ENCODE measurements at regions not wholly inside any gene's neighbourhood (a gene's known extent, or its start where the extent isn't known, plus 50 kb on each side); places are given as distances from the start of the nearest gene placed in this dataset.

DNA sequence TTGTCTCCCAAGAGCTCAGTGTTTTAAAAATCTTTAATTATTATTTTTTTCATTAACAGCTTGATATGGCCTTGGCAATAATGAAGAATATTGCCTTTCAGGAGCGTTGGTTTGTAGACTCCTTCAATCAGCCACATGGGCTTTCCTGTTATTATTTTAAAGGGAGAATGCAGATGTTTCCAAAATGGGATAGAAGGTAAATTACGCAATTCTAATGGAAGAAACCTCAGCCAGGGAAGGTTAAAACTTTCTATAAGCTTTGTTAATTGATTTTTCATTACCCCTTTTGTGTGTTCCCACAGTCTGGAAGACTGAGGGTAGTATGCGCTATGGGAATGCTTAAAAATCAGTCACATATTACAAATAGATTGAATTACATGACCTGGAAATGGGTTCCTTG, 188.4 kb upstream of the NAV3 start:
- H3K4me3 Mint-ChIP-seq: no peak overlapping the region
- Histone ChIP-seq H2BK120ac (ENCODE audit: low read depth, low read length, poor library complexity, severe bottlenecking) (no peak overlapping the region), H2AK5ac (ENCODE audit: insufficient read length, low read length) (no peak overlapping the region), H3K9me3 (ENCODE audit: control insufficient read depth, low read depth, low read length) (no peaks in the 10 kb centered on the region), H3K23me2 (ENCODE audit: insufficient read length, low read depth, low read length, poor library complexity, severe bottlenecking) (no peaks in the 10 kb centered on the region), H3K4me2 (ENCODE audit: insufficient read depth, insufficient read length, low read length) (no peak overlapping the region), H2AFZ (ENCODE audit: low read length) (no peak overlapping the region), H3K79me1 (ENCODE audit: insufficient read depth, low read depth, low read length, poor library complexity, severe bottlenecking) (no peaks in the 10 kb centered on the region), H4K5ac (ENCODE audit: insufficient read length, low read depth, low read length) (no peak overlapping the region), H2BK12ac (ENCODE audit: insufficient read length, low read depth, low read length) (no peak overlapping the region), H3K18ac (ENCODE audit: insufficient read length, low read depth, low read length) (no peak overlapping the region), H3K27me3 (ENCODE audit: insufficient read depth, low read length) (no peaks in the 10 kb centered on the region), H2BK5ac (ENCODE audit: insufficient read length, low read length) (no peak overlapping the region), H4K91ac (ENCODE audit: insufficient read length, low read depth, low read length) (no peak overlapping the region), H3K9ac (ENCODE audit: extremely low read depth, insufficient read length, low read length) (no peak overlapping the region), H3K79me2 (ENCODE audit: insufficient read depth, low read length) (no peaks in the 10 kb centered on the region), H3T11ph (ENCODE audit: low read length) (no peak overlapping the region), H3K4ac (ENCODE audit: low read depth, low read length) (no peak overlapping the region), H3K23ac (ENCODE audit: insufficient read length, low read depth, low read length) (no peak overlapping the region), H3K14ac (ENCODE audit: insufficient read depth, low read length) (no peak overlapping the region), H4K8ac (replicated peaks; ENCODE audit: insufficient read length, low read depth, low read length) (no peak overlapping the region), H3K56ac (ENCODE audit: insufficient read length, low read depth, low read length) (no peak overlapping the region), H3K27ac (ENCODE audit: insufficient read length, low read depth, low read length) (no peak overlapping the region), H4K20me1 (ENCODE audit: control insufficient read depth, insufficient read depth, insufficient read length) (no peaks in the 10 kb centered on the region), H3K4me1 (ENCODE audit: insufficient read depth, low read length) (peaks cover 4% of the 10 kb centered on the region; the same call in 1 of the 2 replicates), H2BK20ac (ENCODE audit: low read depth, low read length, poor library complexity, severe bottlenecking) (no peak overlapping the region), H2BK15ac (ENCODE audit: low read depth, low read length) (no peak overlapping the region)
- TF ChIP-seq, protein P1, sequence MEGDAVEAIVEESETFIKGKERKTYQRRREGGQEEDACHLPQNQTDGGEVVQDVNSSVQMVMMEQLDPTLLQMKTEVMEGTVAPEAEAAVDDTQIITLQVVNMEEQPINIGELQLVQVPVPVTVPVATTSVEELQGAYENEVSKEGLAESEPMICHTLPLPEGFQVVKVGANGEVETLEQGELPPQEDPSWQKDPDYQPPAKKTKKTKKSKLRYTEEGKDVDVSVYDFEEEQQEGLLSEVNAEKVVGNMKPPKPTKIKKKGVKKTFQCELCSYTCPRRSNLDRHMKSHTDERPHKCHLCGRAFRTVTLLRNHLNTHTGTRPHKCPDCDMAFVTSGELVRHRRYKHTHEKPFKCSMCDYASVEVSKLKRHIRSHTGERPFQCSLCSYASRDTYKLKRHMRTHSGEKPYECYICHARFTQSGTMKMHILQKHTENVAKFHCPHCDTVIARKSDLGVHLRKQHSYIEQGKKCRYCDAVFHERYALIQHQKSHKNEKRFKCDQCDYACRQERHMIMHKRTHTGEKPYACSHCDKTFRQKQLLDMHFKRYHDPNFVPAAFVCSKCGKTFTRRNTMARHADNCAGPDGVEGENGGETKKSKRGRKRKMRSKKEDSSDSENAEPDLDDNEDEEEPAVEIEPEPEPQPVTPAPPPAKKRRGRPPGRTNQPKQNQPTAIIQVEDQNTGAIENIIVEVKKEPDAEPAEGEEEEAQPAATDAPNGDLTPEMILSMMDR (conservative IDR thresholded peaks at IDR 0.05): no peak
- DNase-seq: no peak
- H3K9me3 Mint-ChIP-seq: no peaks in the 10 kb centered on the region
- H3K27ac Mint-ChIP-seq: no peak overlapping the region
- H3K27me3 Mint-ChIP-seq (ENCODE audit: low read depth): no peaks in the 10 kb centered on the region
- no peaks in the 10 kb centered on the region for H3K36me3 Mint-ChIP-seq (ENCODE audit: insufficient read depth in 1 of 3, low read depth in 3 of 3)
- H3K4me1 Mint-ChIP-seq: peaks cover 40 to 42% of the 10 kb centered on the region in 2 experiments
- WGBS (ENCODE audit: extremely low coverage, insufficient read length, low lambda C conversion rate): no CpG with 5 or more reads among the region's 3 CpGs
